PC-3 (cell line): ENCODE measurements at regions not wholly inside any gene's neighbourhood (a gene's known extent, or its start where the extent isn't known, plus 50 kb on each side); places are given as distances from the start of the nearest gene placed in this dataset.
"Not testable (repeated sequence)": the region's sequence is repeated elsewhere in the genome, so short reads cannot be mapped to it uniquely, and the experiment has no call there.

Source experiments
- CTCF ChIP-seq: fragments of 300-600 bp; sonication (generic); conservative IDR thresholded peaks from 2 replicates; pipeline ENCODE4 v1.5.1; 2017; ENCODE audit warnings: antibody characterized with exemption, low read depth, mild to moderate bottlenecking, low read length
- EZH2 ChIP-seq: fragments of 300-600 bp; sonication (generic); IDR thresholded peaks from one replicate; pipeline ENCODE4 v1.6.1; 2017; ENCODE audit warnings: antibody characterized with exemption, mild to moderate bottlenecking, low read length; ENCODE audit not compliant: unreplicated experiment

- not testable (repeated sequence) for TF ChIP-seq CTCF, EZH2
Measured at GRCh38 chr21:5117666-5118295, 5403.6 kb upstream of the TPTE start.
